Osteocyte (in vitro differentiated cells): ENCODE measurements at regions not wholly inside any gene's neighbourhood (a gene's known extent, or its start where the extent isn't known, plus 50 kb on each side); places are given as distances from the start of the nearest gene placed in this dataset.

Experiments
- DNase-seq: peaks from one replicate; pipeline ENCODE4 v3.0.0; 2021; ENCODE audit warnings: mixed read lengths; ENCODE audit not compliant: unreplicated experiment; ENCODE audit errors: extremely low spot score
- H3K27ac Mint-ChIP-seq: one replicate; pipeline ENCODE4 v1.8.0; 2021; ENCODE audit warnings: mild to moderate bottlenecking, mixed read lengths; ENCODE audit not compliant: unreplicated experiment
- H3K27me3 Mint-ChIP-seq: one replicate; pipeline ENCODE4 v1.8.0; 2021; ENCODE audit warnings: mixed read lengths; ENCODE audit not compliant: unreplicated experiment
- H3K36me3 Mint-ChIP-seq: one replicate; pipeline ENCODE4 v1.8.0; 2021; ENCODE audit warnings: mixed read lengths; ENCODE audit not compliant: unreplicated experiment
- H3K4me1 Mint-ChIP-seq: one replicate; pipeline ENCODE4 v1.8.0; 2021; ENCODE audit warnings: mixed read lengths; ENCODE audit not compliant: unreplicated experiment
- H3K4me3 Mint-ChIP-seq: one replicate; pipeline ENCODE4 v1.8.0; 2021; ENCODE audit warnings: mild to moderate bottlenecking, moderate library complexity, mixed read lengths; ENCODE audit not compliant: unreplicated experiment
- H3K9me3 Mint-ChIP-seq: one replicate; pipeline ENCODE4 v1.8.0; 2021; ENCODE audit warnings: mixed read lengths; ENCODE audit not compliant: unreplicated experiment
- CTCF ChIP-seq: fragments of 200-600 bp; sonication (generic); IDR thresholded peaks from 2 replicates; pipeline ENCODE4 v1.5.0; 2021; ENCODE audit warnings: antibody characterized with exemption, mild to moderate bottlenecking, moderate library complexity

- no peaks in the 10 kb centered on the region for H3K27me3 Mint-ChIP-seq
- no peak for DNase-seq
- no peaks in the 10 kb centered on the region for H3K4me1 Mint-ChIP-seq
- H3K27ac Mint-ChIP-seq: no peak overlapping the region
- H3K9me3 Mint-ChIP-seq: peaks cover 4% of the 10 kb centered on the region
- H3K36me3 Mint-ChIP-seq: no peaks in the 10 kb centered on the region
- TF ChIP-seq CTCF: no peak
- no peak overlapping the region for H3K4me3 Mint-ChIP-seq
Measured at GRCh38 chr6:21413428-21413827, 180.1 kb upstream of the SOX4 start.

GRCh38 chr6:21414065-21414464 lies 179.5 kb upstream of the SOX4 start:
- DNase-seq: no peak
- no peak overlapping the region for H3K27ac Mint-ChIP-seq
- no peak for TF ChIP-seq CTCF
- H3K4me3 Mint-ChIP-seq: no peak overlapping the region
- no peaks in the 10 kb centered on the region for H3K4me1 Mint-ChIP-seq
- no peaks in the 10 kb centered on the region for H3K36me3 Mint-ChIP-seq
- peaks cover 4% of the 10 kb centered on the region for H3K9me3 Mint-ChIP-seq
- H3K27me3 Mint-ChIP-seq: no peaks in the 10 kb centered on the region

GRCh38 chr6:21420146-21420878 lies 173.2 kb upstream of the SOX4 start:
- no peak overlapping the region for H3K4me3 Mint-ChIP-seq
- H3K27me3 Mint-ChIP-seq: no peaks in the 10 kb centered on the region
- TF ChIP-seq CTCF: no peak
- no peaks in the 10 kb centered on the region for H3K4me1 Mint-ChIP-seq
- no peak overlapping the region for H3K27ac Mint-ChIP-seq
- DNase-seq: no peak
- no peaks in the 10 kb centered on the region for H3K36me3 Mint-ChIP-seq
- H3K9me3 Mint-ChIP-seq: no peaks in the 10 kb centered on the region

GRCh38 chr6:21420926-21421325 lies 172.6 kb upstream of the SOX4 start:
- H3K36me3 Mint-ChIP-seq: no peaks in the 10 kb centered on the region
- no peak overlapping the region for H3K27ac Mint-ChIP-seq
- no peaks in the 10 kb centered on the region for H3K27me3 Mint-ChIP-seq
- H3K9me3 Mint-ChIP-seq: no peaks in the 10 kb centered on the region
- H3K4me3 Mint-ChIP-seq: no peak overlapping the region
- no peaks in the 10 kb centered on the region for H3K4me1 Mint-ChIP-seq
- no peak for DNase-seq
- no peak for TF ChIP-seq CTCF

GRCh38 chr6:21423106-21423854 lies 170.3 kb upstream of the SOX4 start:
- H3K9me3 Mint-ChIP-seq: peaks cover 4% of the 10 kb centered on the region
- no peaks in the 10 kb centered on the region for H3K27me3 Mint-ChIP-seq
- TF ChIP-seq CTCF: no peak
- H3K27ac Mint-ChIP-seq: no peak overlapping the region
- no peaks in the 10 kb centered on the region for H3K4me1 Mint-ChIP-seq
- H3K36me3 Mint-ChIP-seq: no peaks in the 10 kb centered on the region
- no peak overlapping the region for H3K4me3 Mint-ChIP-seq
- no peak for DNase-seq
